ENCODE measurements at regions not wholly inside any gene's neighbourhood (a gene's known extent, or its start where the extent isn't known, plus 50 kb on each side); places are given as distances from the start of the nearest gene placed in this dataset.

- no peak overlapping the region for H3K9ac ChIP-seq (ENCODE audit: low read length)
- no peak overlapping the region for H3K27ac ChIP-seq (ENCODE audit: low read depth, low read length)
- H3K4me3 ChIP-seq (ENCODE audit: low read length): no peak overlapping the region
- H3K4me1 ChIP-seq (ENCODE audit: control insufficient read depth, insufficient read depth, low read length): no peaks in the 10 kb centered on the region
- no peaks in the 10 kb centered on the region for H3K36me3 ChIP-seq (ENCODE audit: control insufficient read depth, insufficient read depth, low read length)
- H3K27me3 ChIP-seq (ENCODE audit: control insufficient read depth, insufficient read depth, low read length): no peaks in the 10 kb centered on the region
Observed at GRCh38 chr12:125284087-125284486, 218.9 kb downstream of the AACS start.

- Histone ChIP-seq H3K4me1 (ENCODE audit: control insufficient read depth, insufficient read depth, low read length) (no peaks in the 10 kb centered on the region), H3K9ac (ENCODE audit: low read length) (no peak overlapping the region), H3K27me3 (ENCODE audit: control insufficient read depth, insufficient read depth, low read length) (no peaks in the 10 kb centered on the region), H3K27ac (ENCODE audit: low read depth, low read length) (no peak overlapping the region), H3K36me3 (ENCODE audit: control insufficient read depth, insufficient read depth, low read length) (no peaks in the 10 kb centered on the region), H3K4me3 (ENCODE audit: low read length) (no peak overlapping the region)
Observed at GRCh38 chr12:125284945-125285685, 219.9 kb downstream of the AACS start.

GRCh38 chr12:125286005-125286727 is 220.9 kb downstream of the AACS start:
- H3K9ac ChIP-seq (ENCODE audit: low read length): no peak overlapping the region

GRCh38 chr12:125287155-125287847 is 222.1 kb downstream of the AACS start:
- Histone ChIP-seq H3K36me3 (ENCODE audit: control insufficient read depth, insufficient read depth, low read length) (no peaks in the 10 kb centered on the region), H3K4me3 (ENCODE audit: low read length) (no peak overlapping the region), H3K9ac (ENCODE audit: low read length) (no peak overlapping the region), H3K27ac (ENCODE audit: low read depth, low read length) (no peak overlapping the region), H3K27me3 (ENCODE audit: control insufficient read depth, insufficient read depth, low read length) (no peaks in the 10 kb centered on the region), H3K4me1 (ENCODE audit: control insufficient read depth, insufficient read depth, low read length) (no peaks in the 10 kb centered on the region)

More at GRCh38 chr12:125286005-125286727, 220.9 kb downstream of the AACS start:
- Histone ChIP-seq H3K36me3 (ENCODE audit: control insufficient read depth, insufficient read depth, low read length) (no peaks in the 10 kb centered on the region), H3K27me3 (ENCODE audit: control insufficient read depth, insufficient read depth, low read length) (no peaks in the 10 kb centered on the region), H3K4me3 (ENCODE audit: low read length) (no peak overlapping the region), H3K4me1 (ENCODE audit: control insufficient read depth, insufficient read depth, low read length) (no peaks in the 10 kb centered on the region), H3K27ac (ENCODE audit: low read depth, low read length) (no peak overlapping the region)

- no peaks in the 10 kb centered on the region for H3K27me3 ChIP-seq (ENCODE audit: control insufficient read depth, insufficient read depth, low read length)
- H3K4me3 ChIP-seq (ENCODE audit: low read length): no peak overlapping the region
- H3K27ac ChIP-seq (ENCODE audit: low read depth, low read length): no peak overlapping the region
- no peaks in the 10 kb centered on the region for H3K36me3 ChIP-seq (ENCODE audit: control insufficient read depth, insufficient read depth, low read length)
- H3K9ac ChIP-seq (ENCODE audit: low read length): no peak overlapping the region
- H3K4me1 ChIP-seq (ENCODE audit: control insufficient read depth, insufficient read depth, low read length): no peaks in the 10 kb centered on the region
Observed at GRCh38 chr12:125288931-125289928, 224.0 kb downstream of the AACS start.

GRCh38 chr12:125289970-125290369 is 224.7 kb downstream of the AACS start:
- Histone ChIP-seq H3K4me1 (ENCODE audit: control insufficient read depth, insufficient read depth, low read length) (no peaks in the 10 kb centered on the region), H3K27me3 (ENCODE audit: control insufficient read depth, insufficient read depth, low read length) (no peaks in the 10 kb centered on the region), H3K9ac (ENCODE audit: low read length) (no peak overlapping the region), H3K27ac (ENCODE audit: low read depth, low read length) (no peak overlapping the region), H3K36me3 (ENCODE audit: control insufficient read depth, insufficient read depth, low read length) (no peaks in the 10 kb centered on the region), H3K4me3 (ENCODE audit: low read length) (no peak overlapping the region)

GRCh38 chr12:125292700-125293099 is 227.5 kb downstream of the AACS start:
- Histone ChIP-seq H3K27me3 (ENCODE audit: control insufficient read depth, insufficient read depth, low read length) (no peaks in the 10 kb centered on the region), H3K4me3 (ENCODE audit: low read length) (no peak overlapping the region), H3K4me1 (ENCODE audit: control insufficient read depth, insufficient read depth, low read length) (no peaks in the 10 kb centered on the region), H3K9ac (ENCODE audit: low read length) (no peak overlapping the region), H3K27ac (ENCODE audit: low read depth, low read length) (no peak overlapping the region), H3K36me3 (ENCODE audit: control insufficient read depth, insufficient read depth, low read length) (no peaks in the 10 kb centered on the region)

GRCh38 chr12:125295550-125295949 is 230.3 kb downstream of the AACS start:
- Histone ChIP-seq H3K27ac (ENCODE audit: low read depth, low read length) (no peak overlapping the region), H3K27me3 (ENCODE audit: control insufficient read depth, insufficient read depth, low read length) (no peaks in the 10 kb centered on the region), H3K4me1 (ENCODE audit: control insufficient read depth, insufficient read depth, low read length) (no peaks in the 10 kb centered on the region), H3K4me3 (ENCODE audit: low read length) (no peak overlapping the region), H3K36me3 (ENCODE audit: control insufficient read depth, insufficient read depth, low read length) (no peaks in the 10 kb centered on the region), H3K9ac (ENCODE audit: low read length) (no peak overlapping the region)

- H3K9ac ChIP-seq (ENCODE audit: low read length): no peak overlapping the region
Observed at GRCh38 chr12:125296701-125297100, 231.5 kb downstream of the AACS start.

GRCh38 chr12:125299840-125300239 is 234.6 kb downstream of the AACS start:
- Histone ChIP-seq H3K27ac (ENCODE audit: low read depth, low read length) (no peak overlapping the region), H3K27me3 (ENCODE audit: control insufficient read depth, insufficient read depth, low read length) (no peaks in the 10 kb centered on the region), H3K4me1 (ENCODE audit: control insufficient read depth, insufficient read depth, low read length) (no peaks in the 10 kb centered on the region), H3K4me3 (ENCODE audit: low read length) (no peak overlapping the region), H3K9ac (ENCODE audit: low read length) (no peak overlapping the region), H3K36me3 (ENCODE audit: control insufficient read depth, insufficient read depth, low read length) (no peaks in the 10 kb centered on the region)

More at GRCh38 chr12:125296701-125297100, 231.5 kb downstream of the AACS start:
- no peaks in the 10 kb centered on the region for H3K4me1 ChIP-seq (ENCODE audit: control insufficient read depth, insufficient read depth, low read length)
- H3K4me3 ChIP-seq (ENCODE audit: low read length): no peak overlapping the region
- H3K36me3 ChIP-seq (ENCODE audit: control insufficient read depth, insufficient read depth, low read length): no peaks in the 10 kb centered on the region
- no peaks in the 10 kb centered on the region for H3K27me3 ChIP-seq (ENCODE audit: control insufficient read depth, insufficient read depth, low read length)
- H3K27ac ChIP-seq (ENCODE audit: low read depth, low read length): no peak overlapping the region

GRCh38 chr12:125300249-125300648 is 235.0 kb downstream of the AACS start:
- H3K36me3 ChIP-seq (ENCODE audit: control insufficient read depth, insufficient read depth, low read length): no peaks in the 10 kb centered on the region
- H3K27me3 ChIP-seq (ENCODE audit: control insufficient read depth, insufficient read depth, low read length): no peaks in the 10 kb centered on the region

More at GRCh38 chr12:125300249-125300648, 235.0 kb downstream of the AACS start:
- H3K27ac ChIP-seq (ENCODE audit: low read depth, low read length): no peak overlapping the region
- H3K4me3 ChIP-seq (ENCODE audit: low read length): no peak overlapping the region
- no peaks in the 10 kb centered on the region for H3K4me1 ChIP-seq (ENCODE audit: control insufficient read depth, insufficient read depth, low read length)
- H3K9ac ChIP-seq (ENCODE audit: low read length): no peak overlapping the region

Data from rectal smooth muscle tissue (tissue), 1 donor.